IPS-20b (cell line): ENCODE measurements at regions not wholly inside any gene's neighbourhood (a gene's known extent, or its start where the extent isn't known, plus 50 kb on each side); places are given as distances from the start of the nearest gene placed in this dataset.

Source experiments
- H3K27ac ChIP-seq: one replicate; pipeline ENCODE4 v1.5.1; 2013; ENCODE audit warnings: low read length
- H3K27me3 ChIP-seq: 2 replicates; pipeline ENCODE4 v1.6.1; 2013; ENCODE audit warnings: mild to moderate bottlenecking, low read length, inconsistent platforms; ENCODE audit not compliant: insufficient read depth
- H3K36me3 ChIP-seq: 2 replicates; pipeline ENCODE4 v1.6.1; 2013; ENCODE audit warnings: low read depth, mild to moderate bottlenecking, inconsistent platforms, low read length, moderate library complexity; ENCODE audit not compliant: insufficient read depth
- H3K4me1 ChIP-seq: 2 replicates; pipeline ENCODE4 v1.6.1; 2013; ENCODE audit warnings: mild to moderate bottlenecking, control low read depth, inconsistent platforms, low read length, moderate library complexity; ENCODE audit not compliant: insufficient read depth
- H3K4me3 ChIP-seq: 2 replicates; pipeline ENCODE4 v1.5.1; 2013; ENCODE audit warnings: mild to moderate bottlenecking, low read length, inconsistent platforms
- H3K9ac ChIP-seq: 2 replicates; pipeline ENCODE4 v1.6.1; 2013; ENCODE audit warnings: low read depth, mild to moderate bottlenecking, inconsistent platforms, low read length, moderate library complexity
- H3K9me3 ChIP-seq: 2 replicates; pipeline ENCODE4 v1.6.1; 2013; ENCODE audit warnings: mild to moderate bottlenecking, low read depth, low read length, inconsistent platforms; ENCODE audit not compliant: insufficient read depth

- Histone ChIP-seq H3K9me3 (no peaks in the 10 kb centered on the region), H3K9ac (no peak overlapping the region), H3K36me3 (no peaks in the 10 kb centered on the region), H3K27ac (no peak overlapping the region), H3K27me3 (no peaks in the 10 kb centered on the region), H3K4me1 (peaks cover 22% of the 10 kb centered on the region; the same call in 1 of the 2 replicates), H3K4me3 (no peak overlapping the region)
Measured at GRCh38 chr15:53114960-53115359, 324.8 kb upstream of the ONECUT1 start.

DNA sequence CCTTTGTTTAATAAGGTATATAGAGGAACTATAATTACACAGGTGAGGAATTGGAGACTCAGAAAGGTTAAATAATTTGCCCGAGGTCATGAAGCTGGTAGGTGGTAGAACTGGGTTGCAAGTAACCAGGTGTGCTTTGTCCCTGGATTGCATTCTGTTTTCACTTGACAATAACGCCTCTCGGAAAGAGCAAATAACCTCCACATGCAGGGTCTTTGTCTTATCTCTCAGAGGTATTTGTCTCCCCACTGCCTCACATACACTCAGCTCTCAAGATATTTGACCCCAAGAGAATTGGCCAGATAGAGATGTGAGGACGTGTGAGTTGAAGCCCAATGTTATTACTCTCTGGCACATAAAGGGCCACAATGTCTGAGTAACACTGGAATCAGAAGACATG, 320.9 kb upstream of the ONECUT1 start:
- Histone ChIP-seq H3K4me3 (peak overlapping the region; percentile 12; the same call in 1 of the 2 replicates), H3K9me3 (no peaks in the 10 kb centered on the region), H3K4me1 (peaks cover 22% of the 10 kb centered on the region; the same call in 1 of the 2 replicates), H3K27me3 (no peaks in the 10 kb centered on the region), H3K36me3 (no peaks in the 10 kb centered on the region), H3K9ac (peak overlapping the region; percentile 13; the same call in 1 of the 2 replicates), H3K27ac (no peak overlapping the region)

GRCh38 chr15:53108319-53108718, 318.2 kb upstream of the ONECUT1 start:
- H3K27ac ChIP-seq = no peak overlapping the region
- peaks cover 22% of the 10 kb centered on the region; the same call in 1 of the 2 replicates for H3K4me1 ChIP-seq
- no peaks in the 10 kb centered on the region for H3K36me3 ChIP-seq
- no peaks in the 10 kb centered on the region for H3K27me3 ChIP-seq
- no peak overlapping the region for H3K4me3 ChIP-seq
- H3K9me3 ChIP-seq = no peaks in the 10 kb centered on the region
- no peak overlapping the region for H3K9ac ChIP-seq

DNA sequence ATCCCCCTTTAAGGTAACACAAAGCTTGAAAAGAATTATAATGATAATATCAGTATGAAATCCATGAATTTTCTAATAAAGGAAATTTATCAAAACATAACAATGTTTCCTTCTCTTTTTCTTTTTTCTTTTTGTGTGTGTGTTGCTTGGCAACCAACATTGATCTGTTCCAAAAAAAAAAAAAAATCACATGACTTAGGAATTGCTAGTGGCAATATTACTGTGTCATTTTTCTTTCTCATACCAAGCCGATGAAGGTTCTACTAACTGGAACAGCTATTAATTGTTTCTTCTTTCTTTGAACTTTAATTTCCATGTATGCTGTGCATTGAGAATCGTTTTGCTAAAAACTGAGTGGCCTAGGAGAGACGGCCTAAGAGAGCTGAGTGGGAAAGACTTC, 317.7 kb upstream of the ONECUT1 start:
- H3K4me3 ChIP-seq = no peak overlapping the region
- no peak overlapping the region for H3K27ac ChIP-seq
- H3K27me3 ChIP-seq = no peaks in the 10 kb centered on the region
- H3K9me3 ChIP-seq = no peaks in the 10 kb centered on the region
- no peaks in the 10 kb centered on the region for H3K36me3 ChIP-seq
- peaks cover 22% of the 10 kb centered on the region; the same call in 1 of the 2 replicates for H3K4me1 ChIP-seq
- H3K9ac ChIP-seq = no peak overlapping the region

- Histone ChIP-seq H3K27ac (no peak overlapping the region), H3K27me3 (no peaks in the 10 kb centered on the region), H3K9me3 (no peaks in the 10 kb centered on the region), H3K36me3 (no peaks in the 10 kb centered on the region), H3K9ac (no peak overlapping the region), H3K4me3 (no peak overlapping the region), H3K4me1 (peaks cover 18% of the 10 kb centered on the region; the same call in 1 of the 2 replicates)
Measured at GRCh38 chr15:53106505-53107286, 316.6 kb upstream of the ONECUT1 start.

GRCh38 chr15:53102483-53102882, 312.3 kb upstream of the ONECUT1 start:
- H3K27ac ChIP-seq = no peak overlapping the region
- H3K9me3 ChIP-seq = no peaks in the 10 kb centered on the region
- H3K4me3 ChIP-seq = no peak overlapping the region
- H3K4me1 ChIP-seq = no peaks in the 10 kb centered on the region
- H3K9ac ChIP-seq = no peak overlapping the region
- H3K36me3 ChIP-seq = no peaks in the 10 kb centered on the region
- H3K27me3 ChIP-seq = no peaks in the 10 kb centered on the region

GRCh38 chr15:53080484-53080883, 290.3 kb upstream of the ONECUT1 start:
- no peaks in the 10 kb centered on the region for H3K27me3 ChIP-seq
- H3K9ac ChIP-seq = no peak overlapping the region
- H3K4me1 ChIP-seq = peaks cover 5% of the 10 kb centered on the region; the same call in 1 of the 2 replicates
- H3K4me3 ChIP-seq = no peak overlapping the region; the same call in 1 of the 2 replicates
- no peaks in the 10 kb centered on the region for H3K36me3 ChIP-seq
- no peak overlapping the region for H3K27ac ChIP-seq
- H3K9me3 ChIP-seq = no peaks in the 10 kb centered on the region

- H3K4me1 ChIP-seq = no peaks in the 10 kb centered on the region
- H3K4me3 ChIP-seq = no peak overlapping the region
- no peaks in the 10 kb centered on the region for H3K9me3 ChIP-seq
- no peak overlapping the region for H3K9ac ChIP-seq
- H3K27ac ChIP-seq = no peak overlapping the region
- H3K27me3 ChIP-seq = no peaks in the 10 kb centered on the region
- H3K36me3 ChIP-seq = no peaks in the 10 kb centered on the region
Measured at GRCh38 chr15:53074221-53074620, 284.1 kb upstream of the ONECUT1 start.

DNA sequence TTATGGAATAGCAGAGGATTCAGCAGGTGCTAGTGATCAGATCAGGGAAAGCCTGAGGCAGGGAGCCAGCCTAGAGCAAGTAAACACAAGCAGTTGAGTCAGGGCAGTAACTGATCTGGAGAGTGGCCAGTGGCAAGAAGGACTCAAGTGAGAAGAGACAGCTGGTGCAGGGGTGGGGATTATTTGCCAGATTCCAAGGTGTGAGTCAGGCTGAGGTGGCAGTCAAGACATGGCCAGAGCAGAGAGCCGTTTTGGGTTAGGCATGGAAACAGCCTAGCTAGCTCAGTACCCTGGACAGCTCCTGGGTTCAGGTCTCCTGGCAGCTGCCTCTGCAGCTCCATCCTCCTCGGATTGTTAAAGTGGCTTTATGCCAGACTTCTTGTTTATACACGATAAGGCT, 281.9 kb upstream of the ONECUT1 start:
- no peaks in the 10 kb centered on the region for H3K36me3 ChIP-seq
- H3K27me3 ChIP-seq = no peaks in the 10 kb centered on the region
- no peak overlapping the region for H3K9ac ChIP-seq
- no peak overlapping the region for H3K27ac ChIP-seq
- no peaks in the 10 kb centered on the region for H3K9me3 ChIP-seq
- no peaks in the 10 kb centered on the region for H3K4me1 ChIP-seq
- H3K4me3 ChIP-seq = no peak overlapping the region

- no peaks in the 10 kb centered on the region for H3K9me3 ChIP-seq
- no peak overlapping the region for H3K27ac ChIP-seq
- no peak overlapping the region for H3K9ac ChIP-seq
- H3K4me3 ChIP-seq = no peak overlapping the region
- H3K27me3 ChIP-seq = no peaks in the 10 kb centered on the region
- H3K36me3 ChIP-seq = no peaks in the 10 kb centered on the region
- peaks cover 3% of the 10 kb centered on the region; the same call in 1 of the 2 replicates for H3K4me1 ChIP-seq
Measured at GRCh38 chr15:53068636-53069035, 278.5 kb upstream of the ONECUT1 start.

DNA sequence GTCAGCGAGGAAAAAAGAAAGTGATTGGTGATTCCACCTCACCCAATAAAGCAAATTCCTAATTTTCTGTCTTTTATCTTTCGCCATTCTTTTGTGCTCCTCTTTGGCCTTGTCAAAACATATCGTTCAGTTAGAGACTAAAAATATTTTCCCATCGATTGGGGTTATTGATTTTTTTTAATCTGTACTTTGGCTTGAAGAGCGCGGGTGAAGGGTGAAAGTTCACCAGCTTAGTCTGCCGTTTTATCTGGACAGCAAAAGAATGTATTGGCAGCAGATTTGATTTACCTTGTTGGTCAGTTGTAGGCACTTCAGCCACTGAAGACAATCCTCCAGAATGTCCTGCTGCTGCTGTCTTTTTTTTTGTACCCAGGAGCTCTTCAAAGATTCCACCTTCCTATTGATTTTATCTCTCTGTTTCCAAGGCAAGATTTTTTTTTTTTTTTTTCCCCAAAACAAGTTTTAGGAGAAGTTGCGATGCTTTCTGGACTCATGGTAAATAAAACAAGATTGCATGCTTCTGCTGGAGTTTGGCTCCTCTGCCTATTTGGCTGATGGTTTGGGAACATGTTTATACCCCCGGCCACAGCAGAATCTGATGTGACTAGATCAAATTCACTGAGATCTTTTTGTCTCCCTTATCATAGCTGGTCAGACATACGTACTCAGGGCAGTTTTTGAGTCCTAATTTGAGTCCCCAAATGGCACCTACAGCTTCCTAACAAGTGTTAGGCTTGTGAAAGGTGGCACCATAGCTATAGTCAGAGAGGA, 269.3 kb upstream of the ONECUT1 start:
- Histone ChIP-seq H3K4me1 (no peaks in the 10 kb centered on the region), H3K4me3 (no peak overlapping the region), H3K36me3 (no peaks in the 10 kb centered on the region), H3K27ac (no peak overlapping the region), H3K9ac (no peak overlapping the region), H3K27me3 (no peaks in the 10 kb centered on the region), H3K9me3 (no peaks in the 10 kb centered on the region)
